DND-41 (cell line): ENCODE measurements at regions not wholly inside any gene's neighbourhood (a gene's known extent, or its start where the extent isn't known, plus 50 kb on each side); places are given as distances from the start of the nearest gene placed in this dataset.

ENCODE experiments used
- CTCF ChIP-seq: IDR thresholded peaks from 2 replicates; pipeline ENCODE4 v1.5.1; 2012; ENCODE audit warnings: borderline replicate concordance, low read length, moderate library complexity, mild to moderate bottlenecking; ENCODE audit not compliant: poor library complexity, severe bottlenecking; ENCODE audit errors: extremely low read depth
- EZH2 ChIP-seq: IDR thresholded peaks from 3 replicates; pipeline ENCODE4 v1.6.1; 2012; ENCODE audit warnings: borderline replicate concordance, low read depth, mild to moderate bottlenecking, moderate library complexity, low read length, inconsistent platforms; ENCODE audit not compliant: severe bottlenecking

- TF ChIP-seq CTCF (no peak), EZH2 (no peak)
Measured at GRCh38 chr9:13597004-13597403, 317.5 kb upstream of the MPDZ start.
